NCI-H748 treated with DMSO at 0.1 percent for 48 hours (cell line): ENCODE measurements at regions not wholly inside any gene's neighbourhood (a gene's known extent, or its start where the extent isn't known, plus 50 kb on each side); places are given as distances from the start of the nearest gene placed in this dataset.
A peak's percentile ranks its signal among the peaks of the same experiment; 100 is the strongest.

Experiments used
- DNase-seq: peaks from one replicate; lab custom pipeline; 2025; lab: John Stamatoyannopoulos, UW

GRCh38 chr3:148226246-148226645, 471.5 kb upstream of the AGTR1 start:
- DNase-seq: no peak

- no peak for DNase-seq
Measured at GRCh38 chr3:148227534-148227933, 470.2 kb upstream of the AGTR1 start.

GRCh38 chr3:148229107-148229506, 468.6 kb upstream of the AGTR1 start:
- no peak for DNase-seq

- no peak for DNase-seq
Measured at GRCh38 chr3:148230473-148230872, 467.2 kb upstream of the AGTR1 start.

GRCh38 chr3:148232389-148232788, 465.3 kb upstream of the AGTR1 start:
- no peak for DNase-seq

GRCh38 chr3:148233403-148233802, 464.3 kb upstream of the AGTR1 start:
- DNase-seq: no peak

- DNase-seq: no peak
Measured at GRCh38 chr3:148234536-148234935, 463.2 kb upstream of the AGTR1 start.

GRCh38 chr3:148235566-148235965, 462.1 kb upstream of the AGTR1 start:
- no peak for DNase-seq

- DNase-seq: no peak
Measured at GRCh38 chr3:148238421-148238821, 459.3 kb upstream of the AGTR1 start.

GRCh38 chr3:148240351-148240750, 457.4 kb upstream of the AGTR1 start:
- DNase-seq: no peak

GRCh38 chr3:148243609-148244008, 454.1 kb upstream of the AGTR1 start:
- no peak for DNase-seq

GRCh38 chr3:148246291-148246923, 451.3 kb upstream of the AGTR1 start:
- DNase-seq: no peak

GRCh38 chr3:148253713-148254112, 444.0 kb upstream of the AGTR1 start:
- no peak for DNase-seq

- no peak for DNase-seq
Measured at GRCh38 chr3:148254402-148254801, 443.3 kb upstream of the AGTR1 start.

GRCh38 chr3:148255981-148256969, 441.4 kb upstream of the AGTR1 start:
- DNase-seq: no peak

- DNase-seq: no peak
Measured at GRCh38 chr3:148262980-148263379, 434.7 kb upstream of the AGTR1 start.

GRCh38 chr3:148265841-148266240, 431.9 kb upstream of the AGTR1 start:
- no peak for DNase-seq

- DNase-seq: no peak
Measured at GRCh38 chr3:148266341-148266740, 431.4 kb upstream of the AGTR1 start.

- DNase-seq: no peak
Measured at GRCh38 chr3:148269816-148270215, 427.9 kb upstream of the AGTR1 start.

GRCh38 chr3:148280623-148281242, 417.0 kb upstream of the AGTR1 start:
- DNase-seq: no peak

- peak; percentile 66 for DNase-seq
Measured at GRCh38 chr3:148289159-148289558, 408.5 kb upstream of the AGTR1 start.

GRCh38 chr3:148297013-148297412, 400.7 kb upstream of the AGTR1 start:
- DNase-seq: no peak

- no peak for DNase-seq
Measured at GRCh38 chr3:148307443-148307843, 390.3 kb upstream of the AGTR1 start.
